Right cardiac atrium (tissue), 5 donors: ENCODE measurements at regions not wholly inside any gene's neighbourhood (a gene's known extent, or its start where the extent isn't known, plus 50 kb on each side); places are given as distances from the start of the nearest gene placed in this dataset.

Experiments used
- ATAC-seq, 2 donors: fragments of 200-7000 bp; cut with Tn5 transposase; one replicate each; pipeline versions ENCODE4 v1.8.0 to v1.9.1; 2020; ENCODE audit warnings: moderate library complexity in 2 of 2, mild to moderate bottlenecking in 1 of 2
- DNase-seq, 3 donors: peaks; one replicate each; pipeline ENCODE4 v3.0.0-alpha.2; 2020
- H3K27ac ChIP-seq: one replicate; pipeline ENCODE4 v1.5.1; 2013; ENCODE audit warnings: mild to moderate bottlenecking, low read length, control low read depth, moderate library complexity
- H3K27me3 ChIP-seq: one replicate; pipeline ENCODE4 v1.6.1; 2013; ENCODE audit not compliant: control insufficient read depth, insufficient read depth
- H3K4me1 ChIP-seq: one replicate; pipeline ENCODE4 v1.6.1; 2013; ENCODE audit warnings: low read length; ENCODE audit not compliant: control insufficient read depth, insufficient read depth
- H3K4me3 ChIP-seq: one replicate; pipeline ENCODE4 v1.5.1; 2013; ENCODE audit warnings: low read length, control low read depth
- H3K9me3 ChIP-seq: one replicate; pipeline ENCODE4 v1.6.1; 2013; ENCODE audit warnings: low read length; ENCODE audit not compliant: control insufficient read depth
- WGBS: extraction: QIAGEN DNeasy Blood & Tissue Kit; methylation state at CpG from one replicate; pipeline ENCODE4 v1.1.7; 2013; 5-methylcytosine and 5-hydroxymethylcytosine counted together
- intact Hi-C, 4 donors: fragments of 100-400 bp; cut with DNase I; formaldehyde crosslinking; loops; one replicate each; pipeline versions ENCODE4 v1.11.0 to v1.14.0; 2022 to 2023
- donor health status: healthy with polysubstance abuse.
- donor health status: DM: no; HTN: yes; CAD: no.
- donor health status: DM: no; HTN: no; CAD: no.
- donor health status: DM: no; HTN: yes; CAD: no; lungs with severe emphysema.
- donor health status: DM: yes; HTN: yes; CAD: no.

DNA sequence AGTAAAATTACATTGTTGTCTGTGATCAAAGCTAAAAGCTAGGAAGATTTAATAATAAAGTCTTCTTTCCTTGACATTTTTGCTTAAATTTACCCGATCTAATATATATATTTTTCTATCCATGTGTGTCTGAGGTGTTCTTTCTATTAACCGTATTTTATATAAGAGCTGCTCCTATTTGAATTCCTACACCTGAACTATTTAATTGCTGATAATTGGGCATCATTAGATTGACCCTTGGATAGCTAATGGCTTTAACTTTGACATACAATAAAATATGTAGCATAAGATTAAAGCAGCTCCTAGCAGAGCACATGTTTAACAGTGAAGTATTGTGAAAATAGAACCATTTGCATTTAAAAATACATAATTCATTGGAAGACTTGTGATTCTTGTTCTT lies 792.7 kb downstream of the MAT2B start:
- Histone ChIP-seq H3K9me3 (no peaks in the 10 kb centered on the region), H3K4me3 (no peak overlapping the region), H3K4me1 (peaks cover 3% of the 10 kb centered on the region), H3K27ac (no peak overlapping the region), H3K27me3 (no peaks in the 10 kb centered on the region)
- WGBS = 79% methylated on average over 2 of the region's 2 CpGs
- intact Hi-C loops = no loop called here
- ATAC-seq = no peak
- no peak for DNase-seq

DNA sequence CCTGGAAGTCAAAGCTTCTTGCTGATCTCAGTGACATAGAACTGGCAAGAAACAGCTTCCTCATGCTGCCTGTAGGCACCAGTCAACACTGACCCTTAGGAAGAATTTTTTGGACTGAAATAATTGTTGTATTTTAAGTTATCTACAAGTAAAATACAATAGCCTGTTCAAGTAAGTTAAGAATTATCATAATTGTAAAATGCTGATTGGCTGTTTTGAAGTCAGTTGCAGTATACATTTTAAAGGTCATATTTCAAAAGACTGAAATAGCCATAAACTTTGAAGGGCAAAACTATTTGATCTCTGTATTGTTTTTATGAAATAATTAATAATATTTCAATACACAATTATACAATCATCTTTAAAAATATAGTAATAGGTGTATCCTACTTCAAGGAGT lies 794.9 kb downstream of the MAT2B start:
- Histone ChIP-seq H3K4me3 (no peak overlapping the region), H3K9me3 (no peaks in the 10 kb centered on the region), H3K27ac (no peak overlapping the region), H3K4me1 (peaks cover 3% of the 10 kb centered on the region), H3K27me3 (no peaks in the 10 kb centered on the region)
- ATAC-seq = no peak
- no peak for DNase-seq
- intact Hi-C loops = no loop called here

DNA sequence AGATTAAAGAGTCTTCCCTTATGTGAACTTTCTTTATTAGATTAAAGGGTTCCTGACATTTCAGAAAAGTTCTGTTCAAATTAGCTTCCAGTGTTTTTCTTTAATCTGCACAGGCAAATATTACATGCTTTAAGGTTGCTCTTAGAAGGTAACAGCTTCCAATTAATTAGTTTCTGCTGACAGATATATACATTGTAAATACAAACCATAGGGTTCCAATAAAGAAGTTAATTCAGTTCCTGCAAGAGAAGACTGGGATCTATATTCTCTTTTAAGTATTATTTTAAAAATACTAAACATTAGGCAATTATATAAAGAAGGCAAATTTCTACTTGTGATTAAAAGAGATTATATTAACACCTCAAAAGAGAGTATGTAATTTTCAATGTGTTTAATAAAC lies 795.7 kb downstream of the MAT2B start:
- H3K27ac ChIP-seq = no peak overlapping the region
- no peak for DNase-seq
- no peak overlapping the region for H3K4me3 ChIP-seq
- H3K9me3 ChIP-seq = no peaks in the 10 kb centered on the region
- intact Hi-C loops = no loop called here
- ATAC-seq = no peak
- peaks cover 3% of the 10 kb centered on the region for H3K4me1 ChIP-seq
- no peaks in the 10 kb centered on the region for H3K27me3 ChIP-seq

DNA sequence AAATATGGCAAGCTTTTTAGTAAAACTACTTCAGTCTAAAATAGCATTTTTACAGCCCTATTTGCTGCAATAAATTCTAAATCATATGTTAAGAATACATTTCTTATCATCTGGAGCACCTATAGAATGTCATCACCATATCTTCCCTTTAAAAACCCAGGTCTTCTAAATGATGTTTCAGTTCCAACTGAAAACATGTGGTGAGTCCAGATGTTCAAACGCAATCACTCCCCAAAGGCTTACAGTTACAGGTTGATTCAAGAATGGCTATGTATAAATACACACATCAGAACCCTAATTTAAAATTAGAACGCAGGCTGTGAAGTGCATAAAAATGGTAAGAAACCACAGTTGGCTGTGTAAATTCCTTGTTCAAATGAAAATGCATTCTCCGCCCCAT lies 796.3 kb downstream of the MAT2B start:
- H3K27ac ChIP-seq = no peak overlapping the region
- peaks cover 2% of the 10 kb centered on the region for H3K4me1 ChIP-seq
- ATAC-seq (no peak), DNase-seq (no peak)
- no peaks in the 10 kb centered on the region for H3K9me3 ChIP-seq
- no peak overlapping the region for H3K4me3 ChIP-seq
- H3K27me3 ChIP-seq = no peaks in the 10 kb centered on the region
- 86% methylated on average over 3 of the region's 3 CpGs for WGBS
- intact Hi-C loops = no loop called here

DNA sequence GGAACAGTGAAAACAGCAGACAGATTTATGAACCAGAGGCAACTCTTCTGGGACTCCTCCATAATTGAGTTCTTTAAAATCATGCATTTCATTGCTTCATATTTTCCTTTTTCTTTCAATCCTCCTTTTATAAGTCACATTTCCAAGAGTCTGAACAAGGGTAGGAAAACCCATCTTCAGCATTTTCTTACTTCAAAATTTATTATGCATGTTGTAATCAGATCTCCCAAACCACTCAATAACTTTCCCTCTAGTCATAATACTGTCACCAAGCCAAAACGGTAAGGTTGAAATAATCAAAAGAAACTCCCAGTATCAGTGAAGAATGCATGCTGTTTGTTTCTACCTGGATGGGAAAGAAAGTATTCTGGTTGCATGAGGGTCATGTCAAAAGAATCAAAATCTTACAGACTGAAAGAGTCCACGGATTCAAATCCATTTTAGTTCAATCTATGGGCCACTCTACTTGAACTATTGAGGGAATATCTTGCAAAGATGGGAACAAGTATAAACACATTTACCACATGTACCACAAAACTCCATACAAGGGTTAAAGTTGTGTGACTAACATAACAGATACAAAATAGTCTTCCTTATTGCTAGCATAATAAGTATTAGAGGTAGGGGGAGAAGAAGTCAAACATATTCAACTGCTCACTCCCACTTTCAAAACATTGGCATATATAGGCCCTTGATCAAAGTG lies 797.3 kb downstream of the MAT2B start:
- H3K4me3 ChIP-seq = no peak overlapping the region
- H3K27ac ChIP-seq = no peak overlapping the region
- DNase-seq (no peak), ATAC-seq (no peak)
- 66% methylated on average over 2 of the region's 2 CpGs for WGBS
- H3K9me3 ChIP-seq = no peaks in the 10 kb centered on the region
- H3K4me1 ChIP-seq = no peaks in the 10 kb centered on the region
- intact Hi-C loops = no loop called here
- no peaks in the 10 kb centered on the region for H3K27me3 ChIP-seq

DNA sequence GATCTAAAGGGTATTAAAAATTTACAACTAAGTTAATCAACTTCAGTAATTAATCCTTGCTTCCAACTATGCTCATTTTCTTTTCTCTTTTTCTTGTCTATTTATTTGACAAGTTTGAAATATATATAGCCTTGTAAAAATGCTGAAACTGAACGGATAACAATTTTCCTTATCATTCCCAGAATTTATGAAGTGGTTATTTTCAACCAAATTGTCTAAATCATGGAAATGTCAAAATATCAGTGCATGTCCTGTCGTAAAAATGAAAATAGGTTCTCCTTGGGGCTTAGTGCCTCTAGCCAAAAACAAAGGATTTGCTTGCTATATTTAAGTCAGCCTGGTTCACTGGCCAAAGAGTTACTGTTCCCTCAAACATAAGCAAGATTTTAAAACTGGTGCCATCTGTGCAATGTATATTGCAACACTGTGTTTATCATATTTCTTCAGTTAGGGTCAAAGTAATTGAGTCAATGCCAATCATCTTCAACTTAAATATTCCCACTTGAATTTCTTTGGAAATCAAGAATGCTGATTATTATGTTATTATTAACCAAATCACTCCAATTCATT lies 798.3 kb downstream of the MAT2B start:
- no peak for DNase-seq
- 57% methylated on average over 2 of the region's 2 CpGs for WGBS
- ATAC-seq = no peak
- Histone ChIP-seq H3K4me3 (no peak overlapping the region), H3K4me1 (no peaks in the 10 kb centered on the region), H3K27me3 (no peaks in the 10 kb centered on the region), H3K9me3 (no peaks in the 10 kb centered on the region), H3K27ac (no peak overlapping the region)
- intact Hi-C loops = no loop called here

DNA sequence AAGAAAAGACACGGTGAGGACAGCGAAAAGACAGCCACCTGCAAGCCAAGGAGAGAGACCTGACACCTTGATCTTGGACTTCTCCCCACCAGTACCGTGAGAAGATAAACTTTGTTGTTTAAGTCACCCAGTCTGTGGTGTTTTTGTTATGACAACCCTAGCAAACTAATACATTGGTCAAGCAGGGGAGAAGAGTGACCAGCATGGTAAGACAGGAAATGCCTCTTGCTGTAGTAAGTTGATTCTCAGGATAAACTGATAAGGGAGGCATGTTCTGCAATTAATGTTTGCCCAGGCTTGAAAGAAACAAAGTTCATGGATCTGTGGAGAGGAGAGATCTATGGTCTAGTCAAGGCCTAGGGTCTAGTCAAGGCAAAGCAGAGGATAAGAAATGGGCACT lies 801.2 kb downstream of the MAT2B start:
- no peak for ATAC-seq
- Histone ChIP-seq H3K4me1 (no peaks in the 10 kb centered on the region), H3K27ac (no peak overlapping the region), H3K27me3 (no peaks in the 10 kb centered on the region), H3K4me3 (no peak overlapping the region), H3K9me3 (no peaks in the 10 kb centered on the region)
- intact Hi-C loops = no loop called here
- DNase-seq = no peak
- WGBS = 85% methylated on average over 3 of the region's 3 CpGs

DNA sequence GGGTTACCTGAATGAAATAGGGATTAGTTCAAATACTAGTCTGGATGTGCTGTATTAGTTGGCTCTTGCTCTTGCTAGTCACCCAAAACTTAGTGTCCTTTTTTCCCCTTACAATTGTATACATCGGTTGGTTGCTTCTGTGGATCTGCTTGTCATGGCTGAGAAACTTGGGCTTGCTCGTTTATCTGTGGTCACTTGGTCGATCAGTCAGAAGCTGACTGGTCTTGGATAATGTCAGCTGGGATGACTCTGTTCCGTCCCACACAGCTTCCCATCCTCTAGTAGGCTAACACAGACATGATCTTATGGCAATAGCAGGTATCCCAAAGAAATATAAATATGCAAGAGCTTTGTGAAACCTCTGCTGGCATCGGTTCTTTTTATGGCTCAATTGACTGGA lies 807.4 kb downstream of the MAT2B start:
- intact Hi-C loops = no loop called here
- no peaks in the 10 kb centered on the region for H3K27me3 ChIP-seq
- ATAC-seq (no peak), DNase-seq (no peak)
- no peaks in the 10 kb centered on the region for H3K9me3 ChIP-seq
- no peak overlapping the region for H3K27ac ChIP-seq
- 86% methylated on average over 5 of the region's 5 CpGs for WGBS
- no peak overlapping the region for H3K4me3 ChIP-seq
- no peaks in the 10 kb centered on the region for H3K4me1 ChIP-seq

DNA sequence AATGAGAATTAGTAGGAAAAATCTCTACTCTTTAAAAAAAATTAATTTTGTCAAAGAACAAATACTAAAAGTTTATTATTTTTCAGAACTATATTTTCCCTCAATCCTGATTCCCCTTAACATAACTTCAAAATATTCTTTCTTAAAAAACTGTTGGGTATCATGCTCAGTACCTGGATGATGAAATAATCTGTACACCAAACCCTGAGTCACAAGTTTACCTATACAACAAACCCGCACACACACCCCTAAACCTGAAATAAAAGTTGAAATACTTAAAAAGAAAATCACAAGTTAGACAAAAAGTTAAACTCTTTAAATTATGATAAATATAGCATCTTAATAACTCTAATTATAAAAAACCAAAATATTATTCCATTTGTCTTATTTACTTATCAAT lies 812.3 kb downstream of the MAT2B start:
- no peak for ATAC-seq
- Histone ChIP-seq H3K4me1 (no peaks in the 10 kb centered on the region), H3K27me3 (no peaks in the 10 kb centered on the region), H3K9me3 (no peaks in the 10 kb centered on the region), H3K4me3 (no peak overlapping the region), H3K27ac (no peak overlapping the region)
- intact Hi-C loops = no loop called here
- WGBS = 78% methylated on average over 1 of the region's 1 CpG
- no peak for DNase-seq

DNA sequence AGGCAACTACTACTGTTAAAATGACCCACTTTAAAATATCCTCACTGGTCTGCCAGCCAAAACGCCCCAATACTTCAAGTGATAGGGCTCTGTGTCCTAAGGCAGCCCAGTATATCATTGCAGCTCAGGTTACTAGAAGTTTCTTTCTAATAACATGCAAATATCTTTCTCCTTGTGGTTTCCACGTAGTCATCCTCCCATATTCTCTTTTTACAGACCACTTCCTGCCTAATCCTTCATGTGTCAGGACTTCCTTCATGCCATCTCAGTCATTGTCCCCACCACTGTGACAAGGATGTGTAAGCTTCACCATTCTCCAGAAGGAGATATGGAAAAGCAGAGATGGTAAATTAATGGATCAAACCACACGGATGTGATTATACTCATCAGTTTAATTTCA lies 813.7 kb downstream of the MAT2B start:
- no peak overlapping the region for H3K4me3 ChIP-seq
- no peaks in the 10 kb centered on the region for H3K4me1 ChIP-seq
- H3K27me3 ChIP-seq = no peaks in the 10 kb centered on the region
- no peak overlapping the region for H3K27ac ChIP-seq
- ATAC-seq (no peak), DNase-seq (no peak)
- H3K9me3 ChIP-seq = no peaks in the 10 kb centered on the region
- intact Hi-C loops = no loop called here
- WGBS = 69% methylated on average over 3 of the region's 3 CpGs

DNA sequence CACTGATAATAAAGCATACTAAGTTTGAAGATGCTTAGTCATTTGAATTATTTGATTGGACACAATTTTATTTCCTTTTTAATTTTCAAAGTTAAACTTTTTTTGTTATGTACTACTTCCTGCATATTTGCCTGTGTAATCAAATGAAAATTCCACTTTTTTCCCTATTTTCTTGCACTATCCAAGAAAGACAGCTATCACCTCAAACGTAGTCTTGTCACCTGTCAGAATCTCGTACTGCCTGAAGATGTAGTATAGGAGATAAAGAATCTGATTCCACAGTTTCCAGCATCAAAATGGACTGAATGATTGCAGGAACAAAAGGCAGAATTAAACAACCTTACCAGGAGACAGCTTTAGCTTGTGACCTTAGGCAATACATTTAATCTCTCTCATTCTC lies 818.8 kb downstream of the MAT2B start:
- ATAC-seq = no peak
- intact Hi-C loops = no loop called here
- WGBS = 48% methylated on average over 2 of the region's 2 CpGs

DNA sequence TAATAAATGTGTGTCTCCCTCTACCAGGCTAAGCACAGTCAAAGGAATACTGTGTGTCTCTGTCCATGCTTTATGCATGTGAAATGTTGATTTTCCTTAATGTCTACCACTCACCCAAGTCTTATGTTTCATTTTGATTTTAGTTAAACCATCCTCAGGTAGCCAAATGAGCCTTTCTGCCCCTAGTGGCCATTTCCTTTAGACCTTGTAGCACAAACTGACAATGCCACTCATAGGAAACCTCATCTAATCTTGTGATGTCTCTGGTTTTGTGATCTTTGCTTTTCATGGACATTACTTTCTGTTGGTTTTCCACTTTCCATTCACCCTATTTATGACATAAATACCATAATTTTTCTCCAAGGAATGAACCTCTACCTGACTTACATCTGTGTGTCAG lies 820.8 kb downstream of the MAT2B start:
- ATAC-seq = no peak
- intact Hi-C loops = no loop called here
- H3K9me3 ChIP-seq = no peaks in the 10 kb centered on the region

More for the DNA sequence above, 818.8 kb downstream of the MAT2B start:
- H3K4me1 ChIP-seq = no peaks in the 10 kb centered on the region
- H3K4me3 ChIP-seq = no peak overlapping the region
- H3K27ac ChIP-seq = no peak overlapping the region
- no peaks in the 10 kb centered on the region for H3K27me3 ChIP-seq
- DNase-seq = no peak
- H3K9me3 ChIP-seq = no peaks in the 10 kb centered on the region

More for the DNA sequence above, 820.8 kb downstream of the MAT2B start:
- DNase-seq = no peak
- H3K27ac ChIP-seq = no peak overlapping the region
- H3K4me1 ChIP-seq = no peaks in the 10 kb centered on the region
- no peak overlapping the region for H3K4me3 ChIP-seq
- no peaks in the 10 kb centered on the region for H3K27me3 ChIP-seq
